ENCODE measurements at regions not wholly inside any gene's neighbourhood (a gene's known extent, or its start where the extent isn't known, plus 50 kb on each side); places are given as distances from the start of the nearest gene placed in this dataset.
"Not testable (repeated sequence)": the region's sequence is repeated elsewhere in the genome, so short reads cannot be mapped to it uniquely, and the experiment has no call there.

GRCh38 chr1:232134365-232134764 is 495.6 kb downstream of the SIPA1L2 start:
- no peak for DNase-seq (ENCODE audit: low spot score)

- no peak for DNase-seq (ENCODE audit: low spot score)
Measured at GRCh38 chr1:232132572-232132971, 497.4 kb downstream of the SIPA1L2 start.

- DNase-seq (ENCODE audit: low spot score), result no peak
Measured at GRCh38 chr1:232131715-232132391, 498.1 kb downstream of the SIPA1L2 start.

- no peak for DNase-seq (ENCODE audit: low spot score)
Measured at GRCh38 chr1:232130815-232131480, 499.0 kb downstream of the SIPA1L2 start.

- DNase-seq (ENCODE audit: low spot score), result peak; percentile 26
Measured at GRCh38 chr1:232127190-232127589, 500.6 kb downstream of the DISC1 start.

DNA sequence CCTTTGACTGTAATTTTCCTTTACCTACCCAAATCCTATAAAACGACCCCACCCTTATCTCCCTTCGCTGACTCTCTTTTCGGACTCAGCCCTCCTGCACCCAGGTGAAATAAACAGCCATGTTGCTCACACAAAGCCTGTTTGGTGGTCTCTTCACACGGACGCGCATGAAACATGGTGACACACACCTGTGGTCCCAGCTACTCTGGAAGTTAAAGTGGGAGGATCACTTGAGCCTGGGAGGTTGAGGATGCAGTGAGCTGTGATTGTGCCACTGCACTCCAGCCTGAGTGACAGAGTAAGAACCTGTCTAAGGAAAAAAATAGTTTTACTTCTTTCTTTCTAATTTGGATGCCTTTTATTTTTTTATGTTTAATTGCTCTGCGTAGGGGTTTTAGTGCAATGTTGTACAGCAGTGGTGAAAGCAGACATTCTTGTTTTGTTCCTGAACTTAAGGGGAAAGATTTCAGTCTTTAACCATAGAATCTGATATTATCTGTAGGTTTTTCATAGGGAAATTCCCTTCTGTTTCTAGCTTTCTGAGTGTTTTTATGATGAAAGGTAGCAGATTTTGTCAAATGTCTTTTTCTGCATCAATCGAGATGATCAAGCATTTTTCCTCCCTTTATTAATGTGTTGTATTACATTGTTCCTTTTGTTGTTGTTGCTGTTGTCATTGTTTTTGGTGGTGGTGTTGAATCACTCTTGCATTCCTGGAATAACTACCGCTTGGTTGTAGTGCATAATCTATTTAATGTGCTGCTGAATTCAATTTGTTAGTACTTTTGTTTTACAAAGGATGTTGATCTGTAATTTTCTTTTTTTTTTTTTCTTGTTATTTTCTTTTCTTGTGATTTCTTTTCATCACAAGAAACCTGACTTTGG is 497.4 kb downstream of the DISC1 start:
- no peak for DNase-seq (ENCODE audit: low spot score)

GRCh38 chr1:232117903-232118302 is 491.3 kb downstream of the DISC1 start:
- DNase-seq (ENCODE audit: low spot score), result not testable (repeated sequence)

GRCh38 chr1:232114985-232115384 is 488.4 kb downstream of the DISC1 start:
- DNase-seq (ENCODE audit: low spot score), result no peak

GRCh38 chr1:232112076-232112475 is 485.5 kb downstream of the DISC1 start:
- DNase-seq (ENCODE audit: low spot score), result no peak

DNA sequence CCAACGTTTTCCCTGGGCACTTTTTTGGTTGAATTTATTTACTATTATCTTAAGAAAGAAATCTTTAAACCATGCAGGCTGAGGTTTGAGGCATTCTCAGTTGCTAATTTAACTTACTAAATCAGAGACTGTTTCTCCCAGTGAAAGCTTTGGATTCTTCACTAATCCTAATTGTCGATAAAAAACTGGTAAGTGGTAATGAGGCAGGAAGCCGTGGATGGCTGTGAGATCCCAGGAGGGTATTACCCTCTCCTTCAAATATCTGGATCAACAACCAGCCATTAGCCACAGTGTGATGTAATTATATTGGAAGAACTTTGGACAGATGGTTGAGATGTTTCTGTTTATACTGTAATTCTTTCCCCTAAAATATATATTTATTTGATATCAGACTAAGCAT is 485.0 kb downstream of the DISC1 start:
- DNase-seq (ENCODE audit: low spot score), result no peak

DNA sequence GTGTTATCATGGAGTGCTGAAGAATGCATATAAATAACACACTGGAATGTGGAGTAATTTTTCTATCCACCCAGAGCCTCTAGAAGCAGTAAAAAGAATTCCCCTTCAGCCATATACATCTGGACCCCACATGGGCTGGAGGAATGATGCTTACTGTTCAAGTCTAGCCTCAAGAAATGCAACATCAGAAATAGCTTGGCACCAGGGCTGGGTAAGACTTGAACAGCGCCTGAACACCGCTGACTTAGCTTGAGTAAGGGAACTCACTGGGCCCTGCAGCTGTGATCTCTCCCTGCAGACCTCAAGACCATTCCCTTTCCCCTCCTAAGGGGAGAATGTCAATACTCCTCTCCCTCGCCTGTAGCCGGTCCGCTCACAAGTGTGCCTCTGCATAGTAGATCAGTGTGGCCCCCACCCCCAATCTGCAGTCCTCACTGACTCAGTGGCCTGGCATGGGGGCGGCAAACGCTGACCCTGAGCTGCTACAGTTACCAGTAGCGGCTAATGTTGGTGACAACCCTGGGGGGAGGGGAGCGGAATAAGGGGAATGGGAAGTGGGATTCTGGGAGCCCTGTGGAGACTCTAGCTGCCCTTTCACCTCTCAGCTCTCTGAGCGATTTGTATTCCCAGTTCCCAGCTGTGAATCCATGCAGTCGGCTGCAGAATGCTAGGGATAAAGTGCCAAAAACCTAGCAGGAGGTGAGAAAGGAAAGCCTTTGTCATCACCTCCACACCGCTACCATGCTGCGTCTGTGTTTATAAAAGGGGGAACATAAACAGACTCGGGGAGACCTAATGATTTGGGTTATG is 483.9 kb downstream of the DISC1 start:
- no peak for DNase-seq (ENCODE audit: low spot score)

DNA sequence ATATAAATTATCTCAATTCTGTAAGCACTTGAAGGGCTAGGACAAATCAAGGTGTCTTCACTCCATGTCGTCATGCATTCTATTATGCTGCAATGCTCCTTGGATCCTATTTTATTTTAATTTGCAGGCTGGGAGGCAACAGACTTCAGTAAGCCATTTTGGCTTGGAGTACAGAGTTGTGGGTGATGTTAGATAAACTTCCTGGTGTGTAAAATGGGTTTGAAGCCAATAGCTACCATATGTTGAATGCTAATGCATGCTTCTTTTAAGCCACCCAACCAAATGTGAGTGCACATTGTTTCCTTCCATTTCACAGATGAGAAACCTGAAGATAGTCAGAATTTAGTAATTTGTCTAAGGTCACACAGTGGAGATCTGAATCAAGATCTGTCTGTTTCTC is 482.8 kb downstream of the DISC1 start:
- DNase-seq (ENCODE audit: low spot score), result no peak

- DNase-seq (ENCODE audit: low spot score), result no peak
Measured at GRCh38 chr1:232108598-232108997, 482.0 kb downstream of the DISC1 start.

- DNase-seq (ENCODE audit: low spot score), result no peak
Measured at GRCh38 chr1:232106415-232106814, 479.8 kb downstream of the DISC1 start.

GRCh38 chr1:232105561-232105960 is 479.0 kb downstream of the DISC1 start:
- no peak for DNase-seq (ENCODE audit: low spot score)

- no peak for DNase-seq (ENCODE audit: low spot score)
Measured at GRCh38 chr1:232101231-232101630, 474.6 kb downstream of the DISC1 start.

DNA sequence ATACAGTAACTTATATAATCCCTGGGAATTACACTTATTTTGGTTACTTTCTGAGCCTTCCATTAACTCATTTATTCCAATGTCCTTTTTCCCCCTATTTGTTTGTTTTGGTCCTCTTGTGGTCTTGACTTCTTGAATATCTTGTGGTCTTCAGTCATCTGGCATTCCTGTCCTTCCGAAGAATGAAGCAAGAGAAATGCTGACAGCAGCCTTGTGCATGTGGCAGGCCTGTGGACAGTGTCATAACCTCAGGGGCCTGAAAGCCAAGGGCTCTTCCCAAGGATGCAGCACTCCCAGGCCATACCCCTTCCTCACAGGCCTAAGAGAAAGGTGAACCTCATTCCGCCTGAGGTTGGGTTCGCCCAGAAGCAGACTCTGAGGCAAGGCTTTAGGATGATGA is 470.2 kb downstream of the DISC1 start:
- DNase-seq (ENCODE audit: low spot score), result no peak
